Kidney (tissue), 13 donors: ENCODE measurements at regions not wholly inside any gene's neighbourhood (a gene's known extent, or its start where the extent isn't known, plus 50 kb on each side); places are given as distances from the start of the nearest gene placed in this dataset.

Experiments used
- DNase-seq, 5 donors: peaks; one replicate each; pipeline ENCODE4 v3.0.0-alpha.2; 2013 to 2020
- FAIRE-seq: peaks from 2 replicates; lab custom pipeline; 2012; peaks lifted over from hg19 to GRCh38; lab: Jason Lieb, UNC
- H3K27ac ChIP-seq, 2 donors: one replicate each; pipeline ENCODE4 v1.7.0; 2013; ENCODE audit warnings: low read depth in 2 of 2, low read length in 2 of 2, inconsistent platforms in 1 of 2
- H3K27me3 ChIP-seq: one replicate; pipeline ENCODE4 v1.7.1; 2013; ENCODE audit warnings: low read length, inconsistent platforms; ENCODE audit not compliant: control insufficient read depth, insufficient read depth
- H3K36me3 ChIP-seq, 3 donors: one replicate each; pipeline versions ENCODE4 v1.7.0 to v1.7.1; 2013; ENCODE audit warnings: low read length in 3 of 3, control low read depth in 1 of 3, inconsistent platforms in 1 of 3; ENCODE audit not compliant: insufficient read depth in 3 of 3, control insufficient read depth in 2 of 3
- H3K4me1 ChIP-seq, 3 donors: one replicate each; pipeline versions ENCODE4 v1.7.0 to v1.7.1; 2013; ENCODE audit warnings: low read length in 3 of 3, inconsistent platforms in 1 of 3, low read depth in 1 of 3; ENCODE audit not compliant: control insufficient read depth in 2 of 3, insufficient read depth in 2 of 3
- H3K4me3 ChIP-seq, 3 donors: one replicate each; pipeline versions ENCODE4 v1.7.0 to v1.8.1; 2013; ENCODE audit warnings: low read length in 3 of 3, control low read depth in 1 of 3, inconsistent platforms in 1 of 3
- H3K9ac ChIP-seq, 3 donors: one replicate each; pipeline versions ENCODE4 v1.7.0 to v1.7.1; 2013; ENCODE audit warnings: low read length in 3 of 3, control low read depth in 1 of 3, inconsistent platforms in 1 of 3
- H3K9me3 ChIP-seq, 3 donors: one replicate each; pipeline versions ENCODE4 v1.7.0 to v1.7.1; 2013; ENCODE audit warnings: low read length in 3 of 3, control low read depth in 1 of 3, inconsistent platforms in 1 of 3; ENCODE audit not compliant: control insufficient read depth in 2 of 3, insufficient read depth in 1 of 3
- CTCF ChIP-seq: IDR thresholded peaks from 3 replicates; pipeline ENCODE4 v1.5.1; 2012; ENCODE audit warnings: mild to moderate bottlenecking, moderate library complexity, borderline replicate concordance; ENCODE audit not compliant: insufficient read depth; ENCODE audit errors: extremely low read depth
- intact Hi-C: fragments of 100-400 bp; cut with DNase I; formaldehyde crosslinking; loops from one replicate; pipeline ENCODE4 v1.11.1; 2022
- donor health status: control.
- donor health status: control.
- donor health status: control.
- donor health status: control.
- donor health status: control.
- donor health status: DM: yes; HTN: yes; CAD: no.
- donor health status: Normal renal cell carcinoma (clear cell type).

DNA sequence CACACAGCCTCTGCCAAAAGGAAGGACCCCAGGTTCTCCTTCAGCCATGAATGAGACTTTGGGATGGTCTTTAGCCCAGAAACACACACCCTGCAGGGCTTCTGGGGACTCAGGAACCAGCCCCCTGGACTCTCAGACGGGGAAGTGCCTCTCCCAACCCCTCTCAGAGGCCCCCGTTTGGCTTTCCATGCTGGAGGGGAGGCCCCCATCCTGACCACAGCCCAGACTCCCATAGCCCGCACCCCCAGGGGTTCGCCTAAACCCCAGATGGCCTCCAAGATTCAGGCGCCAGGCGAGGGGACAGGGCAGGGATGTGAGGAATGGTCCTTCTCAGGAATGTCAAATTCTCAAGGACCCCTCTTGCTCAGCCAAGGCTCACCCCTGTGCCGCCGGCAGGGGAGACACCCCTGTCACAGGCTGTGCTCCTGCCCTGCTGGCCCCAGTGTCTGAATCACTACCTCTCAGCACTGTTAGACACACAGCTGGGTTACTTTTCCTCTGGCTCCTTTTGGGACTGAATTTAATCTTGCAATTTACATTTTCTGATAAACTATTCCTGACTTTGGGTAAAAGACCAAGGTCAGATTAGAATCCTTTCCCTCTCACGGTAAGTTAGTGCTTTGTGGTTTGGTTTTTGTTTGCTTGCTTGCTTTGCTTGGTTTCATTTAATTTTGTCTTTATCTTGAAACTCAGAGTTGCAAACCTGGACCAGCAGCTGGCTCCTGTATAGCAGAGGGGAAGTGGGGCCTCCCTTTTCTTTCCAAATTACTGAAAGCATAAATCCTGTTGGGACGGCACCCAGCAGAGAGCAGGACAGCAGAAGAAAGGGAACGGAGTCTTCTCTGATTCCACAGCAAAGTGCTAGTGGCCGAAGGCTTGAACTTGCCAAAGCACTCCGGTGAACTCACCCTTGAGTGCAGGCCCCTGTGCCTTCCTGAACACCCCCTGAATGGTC is 198.9 kb upstream of the RAB6C start:
- H3K27me3 ChIP-seq = no peaks in the 10 kb centered on the region
- intact Hi-C loops = no loop called here
- H3K36me3 ChIP-seq = no peaks in the 10 kb centered on the region
- DNase-seq (peak in 4 of 5 donors; percentile 42 to 89 (median 64)), FAIRE-seq (no peak)
- H3K27ac ChIP-seq = no peak overlapping the region
- no peak overlapping the region for H3K4me3 ChIP-seq
- no peak for TF ChIP-seq CTCF
- H3K4me1 ChIP-seq = no peaks in the 10 kb centered on the region
- no peak overlapping the region for H3K9ac ChIP-seq
- no peaks in the 10 kb centered on the region for H3K9me3 ChIP-seq

DNA sequence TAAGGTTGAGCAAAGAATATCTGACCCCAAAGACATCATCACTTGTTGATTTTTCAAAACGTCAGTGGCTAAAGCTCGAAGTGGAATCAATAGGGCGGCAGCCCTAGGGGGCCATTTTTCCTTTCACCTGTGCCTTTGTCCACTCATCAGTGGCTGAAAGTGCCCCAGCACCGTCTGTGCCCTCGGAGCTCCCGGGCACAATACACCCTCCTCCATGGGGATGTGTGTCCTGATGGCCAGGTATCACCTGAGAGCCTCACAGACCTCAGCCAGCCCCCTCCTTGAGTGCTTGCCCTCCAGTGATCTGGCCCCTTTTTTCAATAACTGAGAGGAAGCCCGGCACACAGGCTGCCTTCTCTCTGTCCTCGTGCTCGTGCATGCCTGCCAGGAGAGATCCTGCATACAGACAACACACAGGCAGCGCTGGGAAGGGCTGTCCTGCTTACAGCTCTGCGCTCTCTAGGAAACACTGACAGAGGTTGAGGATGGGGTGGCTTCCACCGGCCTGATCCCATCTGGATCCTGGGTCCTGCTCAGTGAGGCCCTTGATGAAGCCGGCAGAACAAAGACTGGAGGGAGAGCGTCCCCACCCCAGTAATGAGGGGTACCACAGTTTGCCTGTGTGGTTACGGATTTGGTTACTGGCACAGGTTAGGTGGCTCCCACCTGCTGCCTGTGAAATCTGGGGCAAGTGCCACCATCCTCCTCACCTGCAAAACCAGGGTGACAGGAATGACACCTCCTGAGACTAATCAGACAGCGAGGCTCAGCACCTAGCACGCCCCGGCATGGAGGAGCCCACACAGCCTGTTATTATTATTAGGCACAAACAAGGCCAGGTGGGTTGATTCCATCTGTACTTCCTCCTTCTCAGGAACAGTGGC is 197.5 kb upstream of the RAB6C start:
- Histone ChIP-seq H3K4me3 (no peak overlapping the region), H3K27ac (no peak overlapping the region), H3K9me3 (no peaks in the 10 kb centered on the region), H3K27me3 (no peaks in the 10 kb centered on the region), H3K36me3 (no peaks in the 10 kb centered on the region), H3K4me1 (no peaks in the 10 kb centered on the region), H3K9ac (no peak overlapping the region)
- no peak for TF ChIP-seq CTCF
- FAIRE-seq (no peak), DNase-seq (peak in 1 of 5 donors; percentile 27)
- intact Hi-C loops = no loop called here

- Histone ChIP-seq H3K27me3 (no peaks in the 10 kb centered on the region), H3K4me3 (no peak overlapping the region)
- no peak for FAIRE-seq
Observed at GRCh38 chr2:129782633-129782990, 196.9 kb upstream of the RAB6C start.

More at GRCh38 chr2:129782633-129782990, 196.9 kb upstream of the RAB6C start:
- Histone ChIP-seq H3K36me3 (no peaks in the 10 kb centered on the region), H3K27ac (no peak overlapping the region), H3K9ac (no peak overlapping the region), H3K9me3 (no peaks in the 10 kb centered on the region), H3K4me1 (no peaks in the 10 kb centered on the region)
- intact Hi-C loops = no loop called here
- TF ChIP-seq CTCF = no peak
- DNase-seq = peak in 1 of 5 donors; percentile 30
